H1 (cell line): ENCODE measurements at regions not wholly inside any gene's neighbourhood (a gene's known extent, or its start where the extent isn't known, plus 50 kb on each side); places are given as distances from the start of the nearest gene placed in this dataset.

Experiments used
- CTCF ChIA-PET: fragments of 300-600 bp; sonication (Branson Sonifier 250); formaldehyde crosslinking; loops from one replicate; lab custom pipeline; 2021; ENCODE audit not compliant: partially characterized antibody; lab: Charles Lee
- POLR2A ChIA-PET: fragments of 300-600 bp; sonication (Branson Sonifier 250); formaldehyde crosslinking; loops from one replicate; lab custom pipeline; 2021; ENCODE audit warnings: inconsistent platforms; ENCODE audit not compliant: partially characterized antibody; lab: Charles Lee
- DNase-seq, 2 experiments: peaks; one replicate each; pipeline versions ENCODE4 v3.0.0 to v3.0.0-alpha.2; 2010 to 2022; ENCODE audit warnings: low spot score in 2 of 2, low read depth in 1 of 2, mixed read lengths in 1 of 2
- FAIRE-seq: peaks from 2 replicates; lab custom pipeline; 2011; peaks lifted over from hg19 to GRCh38; lab: Jason Lieb, UNC
- H2AFZ ChIP-seq: 2 replicates; pipeline ENCODE4 v1.8.1; 2012; ENCODE audit warnings: low read length, inconsistent platforms
- H2AK5ac ChIP-seq: 2 replicates; pipeline ENCODE4 v1.6.1; 2013; ENCODE audit warnings: low read depth, low read length
- H2BK120ac ChIP-seq: replicated peaks from 2 replicates; pipeline ENCODE3; 2013; ENCODE audit warnings: low read depth, low read length, inconsistent platforms
- H2BK12ac ChIP-seq: 2 replicates; pipeline ENCODE4 v1.6.1; 2013; ENCODE audit warnings: low read depth, low read length
- H2BK15ac ChIP-seq: 2 replicates; pipeline ENCODE4 v1.6.1; 2013; ENCODE audit warnings: low read length
- H2BK20ac ChIP-seq: 2 replicates; pipeline ENCODE4 v1.6.1; 2013; ENCODE audit warnings: low read length
- H2BK5ac ChIP-seq: 2 replicates; pipeline ENCODE4 v1.6.1; 2013; ENCODE audit warnings: low read depth, low read length
- H3K14ac ChIP-seq: 2 replicates; pipeline ENCODE4 v1.6.1; 2013; ENCODE audit warnings: inconsistent platforms; ENCODE audit not compliant: insufficient read length
- H3K18ac ChIP-seq: 2 replicates; pipeline ENCODE4 v1.6.1; 2013; ENCODE audit warnings: low read length; ENCODE audit errors: extremely low read depth
- H3K23ac ChIP-seq: 2 replicates; pipeline ENCODE4 v1.6.1; 2013; ENCODE audit warnings: inconsistent platforms; ENCODE audit not compliant: insufficient read length
- H3K23me2 ChIP-seq: 2 replicates; pipeline ENCODE4 v1.6.1; 2013; ENCODE audit warnings: low read depth, low read length
- H3K27ac ChIP-seq: 2 replicates; pipeline ENCODE4 v1.6.1; 2011; ENCODE audit warnings: low read depth, low read length, inconsistent platforms
- H3K27me3 ChIP-seq, 4 experiments: replicated peaks in 1 of 4; 1 replicate in 1 of 4; 2 replicates in 3 of 4; pipeline versions ENCODE4 v1.6.1 to v1.8.1; 2011 to 2013; ENCODE audit warnings: low read length in 3 of 4, mild to moderate bottlenecking in 3 of 4, inconsistent platforms in 2 of 4, mixed read lengths in 2 of 4, moderate library complexity in 1 of 4; ENCODE audit not compliant: control insufficient read depth in 3 of 4, insufficient read depth in 3 of 4; ENCODE audit errors: extremely low read depth in 1 of 4
- H3K36me3 ChIP-seq, 4 experiments: 2 replicates each; pipeline versions ENCODE4 v1.6.1 to v1.8.1; 2011 to 2013; ENCODE audit warnings: mild to moderate bottlenecking in 4 of 4, low read length in 3 of 4, moderate library complexity in 2 of 4, control low read depth in 1 of 4, inconsistent platforms in 1 of 4; ENCODE audit not compliant: insufficient read depth in 4 of 4, control insufficient read depth in 2 of 4
- H3K4ac ChIP-seq: replicated peaks from 2 replicates; pipeline ENCODE3; 2013; ENCODE audit warnings: low read length, low read depth, mixed read lengths, inconsistent platforms; ENCODE audit not compliant: insufficient read length
- H3K4me1 ChIP-seq, 4 experiments: replicated peaks in 1 of 4; 1 replicate in 1 of 4; 2 replicates in 3 of 4; pipeline versions ENCODE4 v1.6.1 to v1.8.1; 2011 to 2013; ENCODE audit warnings: low read length in 3 of 4, inconsistent platforms in 2 of 4, mixed read lengths in 1 of 4; ENCODE audit not compliant: insufficient read depth in 4 of 4, control insufficient read depth in 3 of 4
- H3K4me2 ChIP-seq, 2 experiments: 2 replicates each; pipeline versions ENCODE4 v1.6.1 to v1.8.1; 2011 to 2013; ENCODE audit warnings: low read depth in 2 of 2, low read length in 2 of 2, control low read depth in 1 of 2, inconsistent platforms in 1 of 2, mild to moderate bottlenecking in 1 of 2; ENCODE audit not compliant: insufficient read depth in 1 of 2
- H3K4me3 ChIP-seq, 4 experiments: fragments of 200-600, 300-600 bp in 1 of 4; sonication (generic), shearing (Covaris generic), sonication (Bioruptor Twin) in 1 of 4; 2 replicates each; pipeline versions ENCODE4 v1.5.1 to v1.8.1; 2011 to 2016; ENCODE audit warnings: low read length in 4 of 4, low read depth in 3 of 4, control low read depth in 2 of 4, inconsistent platforms in 2 of 4, mild to moderate bottlenecking in 2 of 4, mixed read lengths in 1 of 4, moderate library complexity in 1 of 4; ENCODE audit not compliant: insufficient read depth in 2 of 4; ENCODE audit errors: extremely low read depth in 1 of 4
- H3K56ac ChIP-seq: replicated peaks from 2 replicates; pipeline ENCODE3; 2013; ENCODE audit warnings: low read depth, mild to moderate bottlenecking, mixed read lengths, low read length, inconsistent platforms; ENCODE audit not compliant: insufficient read length
- H3K79me1 ChIP-seq: 2 replicates; pipeline ENCODE4 v1.6.1; 2013; ENCODE audit warnings: low read depth, low read length, control low read depth
- H3K79me2 ChIP-seq, 2 experiments: 2 replicates each; pipeline versions ENCODE4 v1.6.1 to v1.8.1; 2012 to 2013; ENCODE audit warnings: low read length in 2 of 2, mild to moderate bottlenecking in 2 of 2, inconsistent platforms in 1 of 2; ENCODE audit not compliant: insufficient read depth in 2 of 2, control insufficient read depth in 1 of 2
- H3K9ac ChIP-seq, 4 experiments: replicated peaks in 1 of 4; 1 replicate in 1 of 4; 2 replicates in 3 of 4; pipeline versions ENCODE4 v1.6.1 to v1.8.1; 2011 to 2013; ENCODE audit warnings: low read depth in 3 of 4, low read length in 3 of 4, control low read depth in 2 of 4, mild to moderate bottlenecking in 2 of 4, moderate library complexity in 2 of 4, inconsistent platforms in 1 of 4; ENCODE audit errors: extremely low read depth in 1 of 4
- H3K9me3 ChIP-seq, 2 experiments: 2 replicates each; pipeline versions ENCODE4 v1.6.1 to v1.8.1; 2012 to 2013; ENCODE audit warnings: mild to moderate bottlenecking in 2 of 2, moderate library complexity in 2 of 2, control low read depth in 1 of 2, inconsistent platforms in 1 of 2, low read depth in 1 of 2, low read length in 1 of 2, mixed read lengths in 1 of 2; ENCODE audit not compliant: insufficient read depth in 2 of 2
- H4K20me1 ChIP-seq, 2 experiments: replicated peaks in 1 of 2; 2 replicates each; pipeline versions ENCODE3 to v1.8.1; 2011 to 2013; ENCODE audit warnings: inconsistent platforms in 2 of 2, low read length in 2 of 2, mild to moderate bottlenecking in 1 of 2; ENCODE audit not compliant: insufficient read depth in 2 of 2, control insufficient read depth in 1 of 2
- H4K5ac ChIP-seq: 2 replicates; pipeline ENCODE4 v1.6.1; 2013; ENCODE audit warnings: low read length, low read depth, mixed read lengths, inconsistent platforms; ENCODE audit not compliant: insufficient read length
- H4K8ac ChIP-seq: 2 replicates; pipeline ENCODE4 v1.8.0; 2013; ENCODE audit warnings: mild to moderate bottlenecking, moderate library complexity, low read length, inconsistent platforms; ENCODE audit not compliant: insufficient read depth; ENCODE audit errors: extremely low read depth
- H4K91ac ChIP-seq: replicated peaks from 2 replicates; pipeline ENCODE3; 2013; ENCODE audit warnings: low read length, mixed read lengths, inconsistent platforms; ENCODE audit not compliant: insufficient read length
- ASH2L ChIP-seq: fragments of 200-600, 300-600 bp; sonication (generic); IDR thresholded peaks from one replicate; pipeline ENCODE4 v1.7.1; 2017; ENCODE audit warnings: low read length
- ATF2 ChIP-seq: IDR thresholded peaks from 2 replicates; pipeline ENCODE4 v1.6.1; 2012; ENCODE audit warnings: low read length, inconsistent platforms
- BACH1 ChIP-seq: IDR thresholded peaks from 2 replicates; pipeline ENCODE4 v1.6.1; 2012; ENCODE audit warnings: low read length, improper control_type of control experiment
- CBX8 ChIP-seq: fragments of 300-800, 300-1000 bp; sonication (generic); IDR thresholded peaks from 2 replicates; pipeline ENCODE4 v1.7.1; 2016; ENCODE audit warnings: low read depth, low read length, borderline replicate concordance
- JUN ChIP-seq: IDR thresholded peaks from 2 replicates; pipeline ENCODE4 v1.6.1; 2011; ENCODE audit warnings: low read depth, mild to moderate bottlenecking, improper control_type of control experiment, low read length
- JUND ChIP-seq: IDR thresholded peaks from 2 replicates; pipeline ENCODE4 v1.6.1; 2011; ENCODE audit warnings: mild to moderate bottlenecking, improper control_type of control experiment, low read length
- KDM4A ChIP-seq: IDR thresholded peaks from one replicate; pipeline ENCODE4 v1.7.1; 2012; ENCODE audit warnings: low read depth, mild to moderate bottlenecking, moderate library complexity, low read length, inconsistent platforms; ENCODE audit not compliant: severe bottlenecking
- POU5F1 ChIP-seq: IDR thresholded peaks from 2 replicates; pipeline ENCODE4 v1.6.1; 2011; ENCODE audit warnings: low read depth, mild to moderate bottlenecking, low read length, moderate library complexity
- RNF2 ChIP-seq: fragments of 200-900, 300-1000 bp; sonication (generic); IDR thresholded peaks from 2 replicates; pipeline ENCODE4 v1.7.1; 2016; ENCODE audit warnings: borderline replicate concordance, low read depth, mild to moderate bottlenecking, antibody characterized with exemption, low read length; ENCODE audit not compliant: poor library complexity, severe bottlenecking; ENCODE audit errors: missing control alignments
- SIN3A ChIP-seq, 2 experiments: IDR thresholded peaks in 1 of 2; conservative IDR thresholded peaks in 1 of 2; 2 replicates each; pipeline ENCODE4 v1.6.1; 2011 to 2012; ENCODE audit warnings: low read length in 2 of 2, improper control_type of control experiment in 1 of 2, low read depth in 1 of 2, mild to moderate bottlenecking in 1 of 2
- USF2 ChIP-seq: IDR thresholded peaks from 2 replicates; pipeline ENCODE4 v1.6.1; 2011; ENCODE audit warnings: low read length, improper control_type of control experiment
- whole genome bisulfite sequencing, 2 experiments: shearing (Covaris generic) in 1 of 2; methylation state at CpG; one replicate each; pipeline versions ENCODE4 v1.1.6 to v1.1.7; 2013 to 2015; ENCODE audit warnings: low lambda C conversion rate in 2 of 2, mixed read lengths in 2 of 2, inconsistent platforms in 1 of 2, low coverage in 1 of 2, missing lambda C conversion rate in 1 of 2; ENCODE audit not compliant: insufficient replicate concordance in 2 of 2, insufficient coverage in 1 of 2, insufficient read length in 1 of 2; ENCODE audit errors: extremely low coverage in 1 of 2, missing lambda C conversion rate in 1 of 2; 5-methylcytosine and 5-hydroxymethylcytosine counted together

GRCh38 chr5:53241572-53241971 is 132.0 kb upstream of the MOCS2 start:
- Histone ChIP-seq H3K9ac (no peak overlapping the region), H2BK5ac (no peak overlapping the region), H4K8ac (no peak overlapping the region), H3K79me2 (no peaks in the 10 kb centered on the region), H3K14ac (no peak overlapping the region), H3K4ac (no peak overlapping the region), H4K5ac (no peak overlapping the region), H4K91ac (no peak overlapping the region), H3K79me1 (no peaks in the 10 kb centered on the region), H3K23ac (no peak overlapping the region), H2AFZ (no peak overlapping the region), H2BK15ac (no peak overlapping the region), H3K36me3 (no peaks in the 10 kb centered on the region), H3K27me3 (no peaks in the 10 kb centered on the region), H2BK20ac (no peak overlapping the region), H2AK5ac (no peak overlapping the region), H3K4me3 (no peak overlapping the region), H3K27ac (no peak overlapping the region), H4K20me1 (no peaks in the 10 kb centered on the region), H3K18ac (no peak overlapping the region), H3K9me3 (no peaks in the 10 kb centered on the region), H3K23me2 (no peaks in the 10 kb centered on the region; the same call in 1 of the 2 replicates), H3K56ac (no peak overlapping the region), H2BK12ac (no peak overlapping the region), H2BK120ac (no peak overlapping the region), H3K4me1 (no peaks in the 10 kb centered on the region), H3K4me2 (no peak overlapping the region)
- WGBS, 2 experiments = 84% methylated on average over 5 of the region's 5 CpGs; no CpG with 5 or more reads in 1 of the 2 experiments
- FAIRE-seq (no peak), DNase-seq (no peak)
- CTCF ChIA-PET = interaction anchor here (0.6 kb wide), 1 partner anchor 8 kb away, joined by 3 read pairs; no protein-coding TSS in a partner anchor
- POLR2A ChIA-PET = no interaction called here
- TF ChIP-seq JUN = no peak
- no peak for TF ChIP-seq RNF2
- TF ChIP-seq KDM4A = no peak
- no peak for TF ChIP-seq USF2
- TF ChIP-seq JUND = no peak
- no peak for TF ChIP-seq CBX8
- TF ChIP-seq ATF2 = no peak
- no peak for TF ChIP-seq SIN3A (conservative IDR thresholded peaks at IDR 0.05 in 1 of 2, IDR thresholded peaks at IDR 0.05 in 1 of 2; ENCODE audit: low read depth in 1 of 2, low read length in 2 of 2)
- no peak for TF ChIP-seq POU5F1
- no peak for TF ChIP-seq ASH2L
- no peak for TF ChIP-seq BACH1
